Adrenal gland (tissue), 5 donors: ENCODE measurements at regions not wholly inside any gene's neighbourhood (a gene's known extent, or its start where the extent isn't known, plus 50 kb on each side); places are given as distances from the start of the nearest gene placed in this dataset.

Source experiments
- CTCF ChIP-seq, 6 experiments: fragments of 450-650 bp in 4 of 6; fragments of 200-600 bp in 2 of 6; sonication (generic) in 1 of 6; IDR thresholded peaks; 1 replicate in 5 of 6; 2 replicates in 1 of 6; pipeline versions ENCODE4 v1.5.1 to v1.8.0; 2016 to 2021; ENCODE audit warnings: antibody characterized with exemption in 6 of 6, mild to moderate bottlenecking in 2 of 6, moderate library complexity in 1 of 6
- POLR2A ChIP-seq, 2 donors: fragments of 450-650 bp; IDR thresholded peaks; one replicate each; pipeline ENCODE4 v1.6.1; 2017; ENCODE audit warnings: antibody characterized with exemption in 2 of 2, mild to moderate bottlenecking in 2 of 2, moderate library complexity in 1 of 2
- donor health status: DM: no; HTN: no; CAD: no.

- TF ChIP-seq POLR2A (IDR thresholded peaks at IDR 0.05) (no peak), CTCF (IDR thresholded peaks at IDR 0.05) (no peak)
Measured at GRCh38 chr5:12669326-12669725, 765.1 kb upstream of the CTNND2 start.
